PC-9 (cell line): ENCODE measurements at regions not wholly inside any gene's neighbourhood (a gene's known extent, or its start where the extent isn't known, plus 50 kb on each side); places are given as distances from the start of the nearest gene placed in this dataset.

Experiments used
- BruUV-seq: library from RNA; stranded (reverse); fragments of 400-500 nt; replicated peaks from 2 replicates; lab custom pipeline; 2021; lab: Mats Ljungman, UMichigan
- CTCF ChIA-PET: fragments of 300-600 bp; sonication (Branson Sonifier 250); formaldehyde crosslinking; loops from one replicate; lab custom pipeline; 2022; ENCODE audit warnings: antibody characterized with exemption; lab: Charles Lee
- POLR2A ChIA-PET: fragments of 300-600 bp; sonication (Branson Sonifier 250); formaldehyde crosslinking; loops from one replicate; lab custom pipeline; 2022; ENCODE audit warnings: antibody characterized with exemption; ENCODE audit not compliant: unreplicated experiment; lab: Charles Lee
- DNase-seq, 2 experiments: peaks; one replicate each; pipeline versions ENCODE4 v3.0.0 to v3.0.0-alpha.2; 2015 to 2022; ENCODE audit warnings: mixed read lengths in 1 of 2
- H2AFZ ChIP-seq: fragments of 200-600 bp; sonication (generic); 2 replicates; pipeline ENCODE4 v1.8.1; 2017; ENCODE audit warnings: antibody characterized with exemption
- H3F3A ChIP-seq: fragments of 200-600 bp; sonication (generic); 2 replicates; pipeline ENCODE4 v1.8.1; 2017; ENCODE audit warnings: antibody characterized with exemption, mild to moderate bottlenecking, low read depth; ENCODE audit not compliant: insufficient read depth
- H3K27ac ChIP-seq: fragments of 200-600 bp; sonication (generic); 2 replicates; pipeline ENCODE4 v1.6.1; 2016; ENCODE audit warnings: mixed run types
- H3K27me3 ChIP-seq: fragments of 200-600 bp; sonication (generic); 2 replicates; pipeline ENCODE4 v1.6.1; 2016; ENCODE audit warnings: low read depth, mixed run types; ENCODE audit not compliant: insufficient read depth
- H3K36me3 ChIP-seq: fragments of 200-600 bp; sonication (generic); 2 replicates; pipeline ENCODE4 v1.6.1; 2016; ENCODE audit warnings: low read depth, mixed run types
- H3K4me1 ChIP-seq: fragments of 200-600 bp; sonication (generic); replicated peaks from 2 replicates; pipeline ENCODE4 v1.6.1; 2016; ENCODE audit warnings: mixed run types; ENCODE audit not compliant: insufficient read depth
- H3K4me2 ChIP-seq: fragments of 200-600 bp; sonication (generic); 2 replicates; pipeline ENCODE4 v1.6.1; 2017; ENCODE audit warnings: mixed run types
- H3K4me3 ChIP-seq: fragments of 200-600 bp; sonication (generic); 2 replicates; pipeline ENCODE4 v1.6.1; 2016; ENCODE audit warnings: mixed run types
- H3K79me2 ChIP-seq: fragments of 200-600 bp; sonication (generic); 2 replicates; pipeline ENCODE4 v1.6.1; 2017; ENCODE audit warnings: low read depth, mixed run types
- H3K9me2 ChIP-seq: fragments of 200-600 bp; sonication (generic); 2 replicates; pipeline ENCODE4 v1.8.1; 2017; ENCODE audit warnings: mild to moderate bottlenecking; ENCODE audit not compliant: insufficient read depth
- H3K9me3 ChIP-seq: fragments of 200-600 bp; sonication (generic); 2 replicates; pipeline ENCODE4 v1.8.1; 2016; ENCODE audit warnings: low read depth; ENCODE audit not compliant: insufficient read depth
- H4K20me1 ChIP-seq: fragments of 200-600 bp; sonication (generic); 2 replicates; pipeline ENCODE4 v1.8.1; 2017; ENCODE audit not compliant: insufficient read depth
- EZH2 ChIP-seq: fragments of 200-600 bp; sonication (generic); IDR thresholded peaks from 2 replicates; pipeline ENCODE4 v1.8.0; 2017; ENCODE audit warnings: antibody characterized with exemption, low read depth
- intact Hi-C: fragments of 100-400 bp; cut with micrococcal nuclease; formaldehyde crosslinking; loops from one replicate; pipeline ENCODE4 v1.10.0; 2022; ENCODE audit not compliant: unreplicated experiment
- TF ChIP-seq, protein P1 (sequence below): fragments of 200-600 bp; sonication (generic); conservative IDR thresholded peaks from 2 replicates; pipeline ENCODE4 v1.6.1; 2017; ENCODE audit warnings: mixed run types, antibody characterized with exemption, mild to moderate bottlenecking, moderate library complexity

GRCh38 chr4:188300385-188300784, 161.1 kb downstream of the TRIML1 start:
- DNase-seq = no peak
- intact Hi-C loops = no loop called here
- no peaks in the 10 kb centered on the region for H3K9me2 ChIP-seq
- no peak overlapping the region for H3K4me3 ChIP-seq
- H3K27ac ChIP-seq = no peak overlapping the region
- CTCF ChIA-PET = no interaction called here
- H4K20me1 ChIP-seq = no peaks in the 10 kb centered on the region
- no peak overlapping the region for H3K4me2 ChIP-seq
- H3K9me3 ChIP-seq = no peaks in the 10 kb centered on the region
- POLR2A ChIA-PET = no interaction called here
- no TSS peak for BruUV-seq
- no peaks in the 10 kb centered on the region for H3K79me2 ChIP-seq
- TF ChIP-seq, protein P1, sequence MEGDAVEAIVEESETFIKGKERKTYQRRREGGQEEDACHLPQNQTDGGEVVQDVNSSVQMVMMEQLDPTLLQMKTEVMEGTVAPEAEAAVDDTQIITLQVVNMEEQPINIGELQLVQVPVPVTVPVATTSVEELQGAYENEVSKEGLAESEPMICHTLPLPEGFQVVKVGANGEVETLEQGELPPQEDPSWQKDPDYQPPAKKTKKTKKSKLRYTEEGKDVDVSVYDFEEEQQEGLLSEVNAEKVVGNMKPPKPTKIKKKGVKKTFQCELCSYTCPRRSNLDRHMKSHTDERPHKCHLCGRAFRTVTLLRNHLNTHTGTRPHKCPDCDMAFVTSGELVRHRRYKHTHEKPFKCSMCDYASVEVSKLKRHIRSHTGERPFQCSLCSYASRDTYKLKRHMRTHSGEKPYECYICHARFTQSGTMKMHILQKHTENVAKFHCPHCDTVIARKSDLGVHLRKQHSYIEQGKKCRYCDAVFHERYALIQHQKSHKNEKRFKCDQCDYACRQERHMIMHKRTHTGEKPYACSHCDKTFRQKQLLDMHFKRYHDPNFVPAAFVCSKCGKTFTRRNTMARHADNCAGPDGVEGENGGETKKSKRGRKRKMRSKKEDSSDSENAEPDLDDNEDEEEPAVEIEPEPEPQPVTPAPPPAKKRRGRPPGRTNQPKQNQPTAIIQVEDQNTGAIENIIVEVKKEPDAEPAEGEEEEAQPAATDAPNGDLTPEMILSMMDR = no peak
- no peak for TF ChIP-seq EZH2
- no peaks in the 10 kb centered on the region for H3K4me1 ChIP-seq
- H2AFZ ChIP-seq = no peak overlapping the region
- H3K27me3 ChIP-seq = peaks cover 14% of the 10 kb centered on the region; the same call in 1 of the 2 replicates
- no peaks in the 10 kb centered on the region for H3K36me3 ChIP-seq
- H3F3A ChIP-seq = no peaks in the 10 kb centered on the region

DNA sequence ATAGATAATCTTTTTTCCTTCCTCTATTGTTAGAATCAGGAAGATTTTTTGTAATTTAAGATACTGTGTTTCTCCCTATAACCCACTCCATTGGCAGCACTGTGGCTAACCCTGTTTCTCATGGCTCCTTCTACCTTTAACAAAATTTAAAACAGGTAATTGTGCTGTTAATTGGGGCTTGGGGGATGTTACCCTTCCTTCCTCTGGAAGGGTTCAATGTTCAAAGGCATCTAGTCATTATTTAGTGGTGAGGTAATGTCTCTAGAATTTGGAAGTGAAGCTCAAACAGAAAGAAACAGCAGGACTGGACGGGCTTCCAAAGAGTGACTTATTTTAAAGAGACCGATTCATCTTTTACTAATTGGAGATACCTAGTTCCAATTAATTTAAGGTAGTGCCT, 166.4 kb downstream of the TRIML1 start:
- H3F3A ChIP-seq = no peaks in the 10 kb centered on the region
- no peaks in the 10 kb centered on the region for H4K20me1 ChIP-seq
- ChIA-PET CTCF (no interaction called here), POLR2A (no interaction called here)
- H2AFZ ChIP-seq = no peak overlapping the region
- H3K36me3 ChIP-seq = no peaks in the 10 kb centered on the region
- TF ChIP-seq, protein P1 = no peak
- no peak for TF ChIP-seq EZH2
- no peaks in the 10 kb centered on the region for H3K4me1 ChIP-seq
- H3K9me2 ChIP-seq = no peaks in the 10 kb centered on the region
- H3K4me3 ChIP-seq = no peak overlapping the region
- no peak overlapping the region for H3K27ac ChIP-seq
- no TSS peak for BruUV-seq
- no peaks in the 10 kb centered on the region for H3K79me2 ChIP-seq
- no peak overlapping the region for H3K4me2 ChIP-seq
- intact Hi-C loops = no loop called here
- H3K27me3 ChIP-seq = peaks cover 12% of the 10 kb centered on the region; the same call in 1 of the 2 replicates
- no peak for DNase-seq
- no peaks in the 10 kb centered on the region for H3K9me3 ChIP-seq

DNA sequence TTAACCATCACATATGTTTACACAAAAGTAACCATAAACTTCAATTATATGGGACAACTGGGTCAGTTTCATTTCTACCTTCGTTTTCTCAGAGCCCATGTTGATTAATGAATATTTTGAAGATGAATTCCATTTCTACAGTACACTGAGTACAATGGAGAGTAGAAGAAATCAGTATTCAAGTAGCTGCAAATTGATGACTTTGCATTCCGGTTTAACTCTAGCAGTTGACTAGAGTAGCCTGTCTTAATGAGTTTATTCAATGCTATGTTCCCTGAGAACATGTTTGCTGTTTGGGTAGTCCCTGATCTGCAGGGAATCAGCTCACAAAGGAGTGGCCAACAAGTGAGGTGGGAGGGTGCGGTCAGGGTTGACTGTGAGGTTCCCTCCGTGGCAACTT, 168.3 kb downstream of the TRIML1 start:
- no peak overlapping the region for H3K4me2 ChIP-seq
- peaks cover 12% of the 10 kb centered on the region; the same call in 1 of the 2 replicates for H3K27me3 ChIP-seq
- ChIA-PET POLR2A (no interaction called here), CTCF (no interaction called here)
- H3K79me2 ChIP-seq = no peaks in the 10 kb centered on the region
- no TSS peak for BruUV-seq
- H3K4me3 ChIP-seq = no peak overlapping the region
- H3K27ac ChIP-seq = no peak overlapping the region
- no peaks in the 10 kb centered on the region for H4K20me1 ChIP-seq
- H3K36me3 ChIP-seq = no peaks in the 10 kb centered on the region
- TF ChIP-seq EZH2 = no peak
- TF ChIP-seq, protein P1 = no peak
- no peaks in the 10 kb centered on the region for H3K4me1 ChIP-seq
- H3K9me3 ChIP-seq = no peaks in the 10 kb centered on the region
- intact Hi-C loops = no loop called here
- H3F3A ChIP-seq = no peaks in the 10 kb centered on the region
- no peaks in the 10 kb centered on the region for H3K9me2 ChIP-seq
- H2AFZ ChIP-seq = no peak overlapping the region
- DNase-seq = no peak
